Gastrocnemius medialis (tissue), 4 donors: ENCODE measurements at regions not wholly inside any gene's neighbourhood (a gene's known extent, or its start where the extent isn't known, plus 50 kb on each side); places are given as distances from the start of the nearest gene placed in this dataset.

Source experiments
- POLR2A ChIP-seq, 2 donors: fragments of 450-650 bp; IDR thresholded peaks; one replicate each; pipeline ENCODE4 v1.6.1; 2017; ENCODE audit warnings: antibody characterized with exemption in 2 of 2, mild to moderate bottlenecking in 2 of 2, moderate library complexity in 2 of 2
- TF ChIP-seq, protein P1 (sequence below), 5 experiments: fragments of 450-650 bp in 3 of 5; fragments of 200-600 bp in 2 of 5; sonication (generic) in 2 of 5; IDR thresholded peaks in 4 of 5; conservative IDR thresholded peaks in 1 of 5; 1 replicate in 4 of 5; 2 replicates in 1 of 5; pipeline ENCODE4 v1.5.1; 2016 to 2019; ENCODE audit warnings: antibody characterized with exemption in 5 of 5, mild to moderate bottlenecking in 3 of 5, moderate library complexity in 3 of 5

DNA sequence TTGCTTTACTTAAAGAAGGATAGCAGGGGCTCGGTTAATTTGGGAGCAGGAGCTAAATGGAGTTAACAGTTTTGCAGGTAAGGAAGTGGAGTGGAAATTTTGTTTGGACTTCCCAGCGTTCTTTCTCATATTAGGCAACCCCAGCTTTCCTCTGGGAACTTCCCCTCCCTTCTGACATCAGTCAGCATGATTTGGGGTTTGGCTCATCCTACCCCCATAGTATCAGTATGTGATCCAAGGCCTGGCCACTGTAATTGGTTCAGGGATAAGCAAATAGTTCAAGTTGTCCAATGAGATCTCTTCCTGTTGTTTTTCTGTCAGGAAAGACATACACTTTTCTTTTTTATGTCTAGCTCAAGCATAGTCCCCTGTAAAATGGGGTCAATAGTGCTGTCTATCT lies 125.6 kb upstream of the CDK6 start:
- TF ChIP-seq, protein P1, sequence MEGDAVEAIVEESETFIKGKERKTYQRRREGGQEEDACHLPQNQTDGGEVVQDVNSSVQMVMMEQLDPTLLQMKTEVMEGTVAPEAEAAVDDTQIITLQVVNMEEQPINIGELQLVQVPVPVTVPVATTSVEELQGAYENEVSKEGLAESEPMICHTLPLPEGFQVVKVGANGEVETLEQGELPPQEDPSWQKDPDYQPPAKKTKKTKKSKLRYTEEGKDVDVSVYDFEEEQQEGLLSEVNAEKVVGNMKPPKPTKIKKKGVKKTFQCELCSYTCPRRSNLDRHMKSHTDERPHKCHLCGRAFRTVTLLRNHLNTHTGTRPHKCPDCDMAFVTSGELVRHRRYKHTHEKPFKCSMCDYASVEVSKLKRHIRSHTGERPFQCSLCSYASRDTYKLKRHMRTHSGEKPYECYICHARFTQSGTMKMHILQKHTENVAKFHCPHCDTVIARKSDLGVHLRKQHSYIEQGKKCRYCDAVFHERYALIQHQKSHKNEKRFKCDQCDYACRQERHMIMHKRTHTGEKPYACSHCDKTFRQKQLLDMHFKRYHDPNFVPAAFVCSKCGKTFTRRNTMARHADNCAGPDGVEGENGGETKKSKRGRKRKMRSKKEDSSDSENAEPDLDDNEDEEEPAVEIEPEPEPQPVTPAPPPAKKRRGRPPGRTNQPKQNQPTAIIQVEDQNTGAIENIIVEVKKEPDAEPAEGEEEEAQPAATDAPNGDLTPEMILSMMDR (IDR thresholded peaks at IDR 0.05 in 4 of 5, conservative IDR thresholded peaks at IDR 0.05 in 1 of 5): no peak
- TF ChIP-seq POLR2A (IDR thresholded peaks at IDR 0.05): no peak
